ENCODE measurements at regions not wholly inside any gene's neighbourhood (a gene's known extent, or its start where the extent isn't known, plus 50 kb on each side); places are given as distances from the start of the nearest gene placed in this dataset.

DNA sequence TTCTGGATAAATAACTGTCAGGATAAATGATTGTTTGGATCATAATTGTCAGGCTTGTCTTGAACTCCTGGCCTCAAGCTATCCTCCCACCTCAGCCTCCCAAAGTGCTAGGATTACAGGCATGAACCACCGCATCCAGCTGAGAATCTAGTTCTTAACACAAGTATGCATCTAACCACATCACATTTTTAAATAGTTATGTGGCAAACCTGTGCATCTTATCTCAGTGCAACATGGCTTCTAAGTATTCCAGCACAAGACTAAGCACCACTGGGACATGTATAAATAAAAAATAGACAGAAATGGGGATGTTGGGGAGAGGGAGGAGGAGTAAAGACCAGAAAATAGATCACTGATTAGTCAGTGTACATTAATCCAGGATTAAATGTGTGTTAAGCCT lies 74.7 kb upstream of the TBL1X start:
- Histone ChIP-seq H3K4me2 (ENCODE audit: low read length) (no peak overlapping the region), H3K9me3 (ENCODE audit: low read length) (no peaks in the 10 kb centered on the region), H3F3A (ENCODE audit: insufficient read depth, low read length, poor library complexity, severe bottlenecking) (no peaks in the 10 kb centered on the region), H2AFZ (ENCODE audit: low read depth, low read length) (no peak overlapping the region), H3K79me2 (replicated peaks; ENCODE audit: insufficient read depth, low read length) (no peaks in the 10 kb centered on the region), H3K36me3 (ENCODE audit: insufficient read depth, low read length) (no peaks in the 10 kb centered on the region), H3K27ac (ENCODE audit: low read length) (no peak overlapping the region), H3K9ac (ENCODE audit: low read length) (no peak overlapping the region), H3K9me2 (ENCODE audit: insufficient read depth, low read length) (no peaks in the 10 kb centered on the region), H3K4me3 (ENCODE audit: low read length) (no peak overlapping the region), H3K27me3 (ENCODE audit: insufficient read depth, low read depth, low read length) (no peaks in the 10 kb centered on the region), H4K20me1 (ENCODE audit: insufficient read depth) (no peaks in the 10 kb centered on the region)
- TF ChIP-seq, protein P1, sequence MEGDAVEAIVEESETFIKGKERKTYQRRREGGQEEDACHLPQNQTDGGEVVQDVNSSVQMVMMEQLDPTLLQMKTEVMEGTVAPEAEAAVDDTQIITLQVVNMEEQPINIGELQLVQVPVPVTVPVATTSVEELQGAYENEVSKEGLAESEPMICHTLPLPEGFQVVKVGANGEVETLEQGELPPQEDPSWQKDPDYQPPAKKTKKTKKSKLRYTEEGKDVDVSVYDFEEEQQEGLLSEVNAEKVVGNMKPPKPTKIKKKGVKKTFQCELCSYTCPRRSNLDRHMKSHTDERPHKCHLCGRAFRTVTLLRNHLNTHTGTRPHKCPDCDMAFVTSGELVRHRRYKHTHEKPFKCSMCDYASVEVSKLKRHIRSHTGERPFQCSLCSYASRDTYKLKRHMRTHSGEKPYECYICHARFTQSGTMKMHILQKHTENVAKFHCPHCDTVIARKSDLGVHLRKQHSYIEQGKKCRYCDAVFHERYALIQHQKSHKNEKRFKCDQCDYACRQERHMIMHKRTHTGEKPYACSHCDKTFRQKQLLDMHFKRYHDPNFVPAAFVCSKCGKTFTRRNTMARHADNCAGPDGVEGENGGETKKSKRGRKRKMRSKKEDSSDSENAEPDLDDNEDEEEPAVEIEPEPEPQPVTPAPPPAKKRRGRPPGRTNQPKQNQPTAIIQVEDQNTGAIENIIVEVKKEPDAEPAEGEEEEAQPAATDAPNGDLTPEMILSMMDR (IDR thresholded peaks at IDR 0.05; ENCODE audit: poor library complexity, severe bottlenecking) = no peak
- TF ChIP-seq TAF1 (IDR thresholded peaks at IDR 0.05; ENCODE audit: low read depth) (no peak), EP300 (conservative IDR thresholded peaks at IDR 0.05; ENCODE audit: poor library complexity, severe bottlenecking) (no peak), EZH2 (IDR thresholded peaks at IDR 0.05; ENCODE audit: borderline replicate concordance, insufficient read depth, low read length, poor library complexity, severe bottlenecking) (no peak)
- TF ChIP-seq, protein P2, sequence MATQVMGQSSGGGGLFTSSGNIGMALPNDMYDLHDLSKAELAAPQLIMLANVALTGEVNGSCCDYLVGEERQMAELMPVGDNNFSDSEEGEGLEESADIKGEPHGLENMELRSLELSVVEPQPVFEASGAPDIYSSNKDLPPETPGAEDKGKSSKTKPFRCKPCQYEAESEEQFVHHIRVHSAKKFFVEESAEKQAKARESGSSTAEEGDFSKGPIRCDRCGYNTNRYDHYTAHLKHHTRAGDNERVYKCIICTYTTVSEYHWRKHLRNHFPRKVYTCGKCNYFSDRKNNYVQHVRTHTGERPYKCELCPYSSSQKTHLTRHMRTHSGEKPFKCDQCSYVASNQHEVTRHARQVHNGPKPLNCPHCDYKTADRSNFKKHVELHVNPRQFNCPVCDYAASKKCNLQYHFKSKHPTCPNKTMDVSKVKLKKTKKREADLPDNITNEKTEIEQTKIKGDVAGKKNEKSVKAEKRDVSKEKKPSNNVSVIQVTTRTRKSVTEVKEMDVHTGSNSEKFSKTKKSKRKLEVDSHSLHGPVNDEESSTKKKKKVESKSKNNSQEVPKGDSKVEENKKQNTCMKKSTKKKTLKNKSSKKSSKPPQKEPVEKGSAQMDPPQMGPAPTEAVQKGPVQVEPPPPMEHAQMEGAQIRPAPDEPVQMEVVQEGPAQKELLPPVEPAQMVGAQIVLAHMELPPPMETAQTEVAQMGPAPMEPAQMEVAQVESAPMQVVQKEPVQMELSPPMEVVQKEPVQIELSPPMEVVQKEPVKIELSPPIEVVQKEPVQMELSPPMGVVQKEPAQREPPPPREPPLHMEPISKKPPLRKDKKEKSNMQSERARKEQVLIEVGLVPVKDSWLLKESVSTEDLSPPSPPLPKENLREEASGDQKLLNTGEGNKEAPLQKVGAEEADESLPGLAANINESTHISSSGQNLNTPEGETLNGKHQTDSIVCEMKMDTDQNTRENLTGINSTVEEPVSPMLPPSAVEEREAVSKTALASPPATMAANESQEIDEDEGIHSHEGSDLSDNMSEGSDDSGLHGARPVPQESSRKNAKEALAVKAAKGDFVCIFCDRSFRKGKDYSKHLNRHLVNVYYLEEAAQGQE (IDR thresholded peaks at IDR 0.05; ENCODE audit: borderline replicate concordance) = no peak

DNA sequence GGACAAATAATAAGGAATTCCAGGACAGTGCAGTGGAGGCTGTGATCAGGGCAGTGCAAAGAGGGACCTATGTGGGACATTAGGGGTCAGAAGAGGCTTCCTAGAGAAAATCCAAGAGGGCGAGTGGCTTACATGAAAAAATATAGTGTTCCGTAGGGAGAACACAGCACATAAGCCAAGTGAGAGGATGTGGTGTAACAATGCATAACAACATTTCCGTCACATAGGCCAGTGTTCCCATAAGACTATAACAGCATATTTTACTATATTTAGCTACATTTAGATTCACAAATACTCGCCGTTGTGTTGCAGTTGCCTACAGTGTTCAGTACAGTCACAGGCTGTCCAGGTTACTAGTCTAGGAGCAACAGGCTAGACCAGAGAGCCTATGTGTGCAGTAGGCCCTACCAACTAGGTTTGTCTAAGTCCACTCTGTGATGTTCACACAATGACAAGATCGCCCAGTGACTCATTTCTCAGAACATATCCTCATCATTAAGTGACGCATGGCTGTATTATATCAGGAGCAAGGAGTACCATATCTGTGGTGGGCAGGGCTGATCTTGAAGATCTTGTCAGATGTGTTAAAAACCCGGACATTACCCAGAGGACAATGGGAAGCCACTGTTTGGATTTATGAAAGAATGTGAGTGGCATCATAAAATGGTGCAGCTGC lies 74.0 kb upstream of the TBL1X start:
- Histone ChIP-seq H3K9me2 (ENCODE audit: insufficient read depth, low read length) (no peaks in the 10 kb centered on the region), H3F3A (ENCODE audit: insufficient read depth, low read length, poor library complexity, severe bottlenecking) (no peaks in the 10 kb centered on the region), H3K27ac (ENCODE audit: low read length) (no peak overlapping the region), H4K20me1 (ENCODE audit: insufficient read depth) (no peaks in the 10 kb centered on the region), H3K9ac (ENCODE audit: low read length) (no peak overlapping the region), H3K36me3 (ENCODE audit: insufficient read depth, low read length) (no peaks in the 10 kb centered on the region), H3K79me2 (replicated peaks; ENCODE audit: insufficient read depth, low read length) (no peaks in the 10 kb centered on the region), H3K4me3 (ENCODE audit: low read length) (no peak overlapping the region), H3K4me2 (ENCODE audit: low read length) (no peak overlapping the region), H3K27me3 (ENCODE audit: insufficient read depth, low read depth, low read length) (no peaks in the 10 kb centered on the region), H3K9me3 (ENCODE audit: low read length) (no peaks in the 10 kb centered on the region), H2AFZ (ENCODE audit: low read depth, low read length) (no peak overlapping the region)
- no peak for TF ChIP-seq SMC3 (conservative IDR thresholded peaks at IDR 0.05; ENCODE audit: poor library complexity)
- no peak for TF ChIP-seq MXI1 (conservative IDR thresholded peaks at IDR 0.05; ENCODE audit: poor library complexity, severe bottlenecking)
- TF ChIP-seq, protein P1 (IDR thresholded peaks at IDR 0.05; ENCODE audit: poor library complexity, severe bottlenecking) = no peak
- no peak for TF ChIP-seq EZH2 (IDR thresholded peaks at IDR 0.05; ENCODE audit: borderline replicate concordance, insufficient read depth, low read length, poor library complexity, severe bottlenecking)
- no peak for TF ChIP-seq EP300 (conservative IDR thresholded peaks at IDR 0.05; ENCODE audit: poor library complexity, severe bottlenecking)
- TF ChIP-seq POLR2AphosphoS5 (IDR thresholded peaks at IDR 0.05) = no peak
- TF ChIP-seq, protein P2 (IDR thresholded peaks at IDR 0.05; ENCODE audit: borderline replicate concordance) = no peak
